ENCODE measurements at regions not wholly inside any gene's neighbourhood (a gene's known extent, or its start where the extent isn't known, plus 50 kb on each side); places are given as distances from the start of the nearest gene placed in this dataset.
"Not testable (repeated sequence)": the region's sequence is repeated elsewhere in the genome, so short reads cannot be mapped to it uniquely, and the experiment has no call there.

- Mint-ChIP-seq H3K9me3 (no peaks in the 10 kb centered on the region), H3K36me3 (ENCODE audit: insufficient read depth) (no peaks in the 10 kb centered on the region), H3K4me3 (no peak overlapping the region), H3K4me1 (ENCODE audit: low read depth) (no peaks in the 10 kb centered on the region), H3K27me3 (ENCODE audit: low read depth) (no peaks in the 10 kb centered on the region)
- DNase-seq (no peak), ATAC-seq (no peak)
Measured at GRCh38 chr2:225806105-225806504, 406.6 kb downstream of the NYAP2 start.

GRCh38 chr2:225802076-225802475, 402.6 kb downstream of the NYAP2 start:
- DNase-seq; H3K4me1 Mint-ChIP-seq (ENCODE audit: low read depth); H3K36me3 Mint-ChIP-seq (ENCODE audit: insufficient read depth); H3K4me3 Mint-ChIP-seq; H3K9me3 Mint-ChIP-seq; H3K27me3 Mint-ChIP-seq (ENCODE audit: low read depth); ATAC-seq: not testable (repeated sequence)

- peaks cover 8% of the 10 kb centered on the region for H3K27me3 Mint-ChIP-seq (ENCODE audit: low read depth)
- no peaks in the 10 kb centered on the region for H3K36me3 Mint-ChIP-seq (ENCODE audit: insufficient read depth)
- no peak overlapping the region for H3K4me3 Mint-ChIP-seq
- DNase-seq (no peak), ATAC-seq (no peak)
- H3K4me1 Mint-ChIP-seq (ENCODE audit: low read depth): no peaks in the 10 kb centered on the region
- no peaks in the 10 kb centered on the region for H3K9me3 Mint-ChIP-seq
Measured at GRCh38 chr2:225797394-225797793, 397.9 kb downstream of the NYAP2 start.

- H3K9me3 Mint-ChIP-seq: no peaks in the 10 kb centered on the region
- no peak for DNase-seq
- no peak for ATAC-seq
- no peaks in the 10 kb centered on the region for H3K4me1 Mint-ChIP-seq (ENCODE audit: low read depth)
- no peak overlapping the region for H3K4me3 Mint-ChIP-seq
- H3K27me3 Mint-ChIP-seq (ENCODE audit: low read depth): peaks cover 12% of the 10 kb centered on the region
- no peaks in the 10 kb centered on the region for H3K36me3 Mint-ChIP-seq (ENCODE audit: insufficient read depth)
Measured at GRCh38 chr2:225794652-225795400, 395.3 kb downstream of the NYAP2 start.

GRCh38 chr2:225793736-225794550, 394.4 kb downstream of the NYAP2 start:
- ATAC-seq: no peak
- no peak overlapping the region for H3K4me3 Mint-ChIP-seq
- peaks cover 12% of the 10 kb centered on the region for H3K27me3 Mint-ChIP-seq (ENCODE audit: low read depth)
- H3K9me3 Mint-ChIP-seq: no peaks in the 10 kb centered on the region
- H3K36me3 Mint-ChIP-seq (ENCODE audit: insufficient read depth): no peaks in the 10 kb centered on the region
- H3K4me1 Mint-ChIP-seq (ENCODE audit: low read depth): no peaks in the 10 kb centered on the region
- DNase-seq: no peak

GRCh38 chr2:225788571-225789094, 389.1 kb downstream of the NYAP2 start:
- no peak for ATAC-seq
- no peak for DNase-seq
- peaks cover 8% of the 10 kb centered on the region for H3K27me3 Mint-ChIP-seq (ENCODE audit: low read depth)
- no peaks in the 10 kb centered on the region for H3K36me3 Mint-ChIP-seq (ENCODE audit: insufficient read depth)
- no peaks in the 10 kb centered on the region for H3K4me1 Mint-ChIP-seq (ENCODE audit: low read depth)
- H3K9me3 Mint-ChIP-seq: no peaks in the 10 kb centered on the region
- no peak overlapping the region for H3K4me3 Mint-ChIP-seq

- no peak for ATAC-seq
- no peaks in the 10 kb centered on the region for H3K9me3 Mint-ChIP-seq
Measured at GRCh38 chr2:225787497-225787896, 388.0 kb downstream of the NYAP2 start.

GRCh38 chr2:225781991-225782390, 382.5 kb downstream of the NYAP2 start:
- Mint-ChIP-seq H3K36me3 (ENCODE audit: insufficient read depth) (no peaks in the 10 kb centered on the region), H3K4me3 (no peak overlapping the region)
- DNase-seq: no peak

More at GRCh38 chr2:225787497-225787896, 388.0 kb downstream of the NYAP2 start:
- DNase-seq: no peak
- Mint-ChIP-seq H3K4me1 (ENCODE audit: low read depth) (no peaks in the 10 kb centered on the region), H3K4me3 (no peak overlapping the region), H3K36me3 (ENCODE audit: insufficient read depth) (no peaks in the 10 kb centered on the region), H3K27me3 (ENCODE audit: low read depth) (peaks cover 8% of the 10 kb centered on the region)

GRCh38 chr2:225781145-225781544, 381.6 kb downstream of the NYAP2 start:
- H3K9me3 Mint-ChIP-seq: no peaks in the 10 kb centered on the region

More at GRCh38 chr2:225781991-225782390, 382.5 kb downstream of the NYAP2 start:
- ATAC-seq: no peak
- H3K27me3 Mint-ChIP-seq (ENCODE audit: low read depth): no peaks in the 10 kb centered on the region
- no peaks in the 10 kb centered on the region for H3K9me3 Mint-ChIP-seq
- H3K4me1 Mint-ChIP-seq (ENCODE audit: low read depth): no peaks in the 10 kb centered on the region

GRCh38 chr2:225779829-225780228, 380.3 kb downstream of the NYAP2 start:
- no peaks in the 10 kb centered on the region for H3K27me3 Mint-ChIP-seq (ENCODE audit: low read depth)
- H3K4me3 Mint-ChIP-seq: no peak overlapping the region
- DNase-seq: no peak
- no peak for ATAC-seq
- H3K9me3 Mint-ChIP-seq: no peaks in the 10 kb centered on the region
- H3K36me3 Mint-ChIP-seq (ENCODE audit: insufficient read depth): no peaks in the 10 kb centered on the region
- H3K4me1 Mint-ChIP-seq (ENCODE audit: low read depth): no peaks in the 10 kb centered on the region

More at GRCh38 chr2:225781145-225781544, 381.6 kb downstream of the NYAP2 start:
- no peaks in the 10 kb centered on the region for H3K36me3 Mint-ChIP-seq (ENCODE audit: insufficient read depth)
- H3K4me1 Mint-ChIP-seq (ENCODE audit: low read depth): no peaks in the 10 kb centered on the region
- ATAC-seq: no peak
- no peak for DNase-seq
- no peaks in the 10 kb centered on the region for H3K27me3 Mint-ChIP-seq (ENCODE audit: low read depth)
- no peak overlapping the region for H3K4me3 Mint-ChIP-seq

GRCh38 chr2:225773148-225773547, 373.6 kb downstream of the NYAP2 start:
- Mint-ChIP-seq H3K27me3 (ENCODE audit: low read depth) (no peaks in the 10 kb centered on the region), H3K36me3 (ENCODE audit: insufficient read depth) (no peaks in the 10 kb centered on the region), H3K4me3 (no peak overlapping the region), H3K4me1 (ENCODE audit: low read depth) (no peaks in the 10 kb centered on the region), H3K9me3 (peaks cover 3% of the 10 kb centered on the region)
- no peak for ATAC-seq
- no peak for DNase-seq

- peaks cover 3% of the 10 kb centered on the region for H3K9me3 Mint-ChIP-seq
- no peak for ATAC-seq
- DNase-seq: no peak
Measured at GRCh38 chr2:225771701-225772100, 372.2 kb downstream of the NYAP2 start.

GRCh38 chr2:225768741-225769140, 369.2 kb downstream of the NYAP2 start:
- no peaks in the 10 kb centered on the region for H3K27me3 Mint-ChIP-seq (ENCODE audit: low read depth)
- no peaks in the 10 kb centered on the region for H3K4me1 Mint-ChIP-seq (ENCODE audit: low read depth)
- H3K36me3 Mint-ChIP-seq (ENCODE audit: insufficient read depth): no peaks in the 10 kb centered on the region
- DNase-seq: no peak
- no peaks in the 10 kb centered on the region for H3K9me3 Mint-ChIP-seq
- no peak overlapping the region for H3K4me3 Mint-ChIP-seq
- ATAC-seq: no peak

More at GRCh38 chr2:225771701-225772100, 372.2 kb downstream of the NYAP2 start:
- H3K4me1 Mint-ChIP-seq (ENCODE audit: low read depth): no peaks in the 10 kb centered on the region
- H3K27me3 Mint-ChIP-seq (ENCODE audit: low read depth): no peaks in the 10 kb centered on the region
- H3K36me3 Mint-ChIP-seq (ENCODE audit: insufficient read depth): no peaks in the 10 kb centered on the region
- H3K4me3 Mint-ChIP-seq: no peak overlapping the region

- Mint-ChIP-seq H3K36me3 (ENCODE audit: insufficient read depth) (no peaks in the 10 kb centered on the region), H3K4me1 (ENCODE audit: low read depth) (no peaks in the 10 kb centered on the region), H3K27me3 (ENCODE audit: low read depth) (no peaks in the 10 kb centered on the region), H3K9me3 (no peaks in the 10 kb centered on the region), H3K4me3 (no peak overlapping the region)
- DNase-seq (no peak), ATAC-seq (no peak)
Measured at GRCh38 chr2:225766431-225766830, 366.9 kb downstream of the NYAP2 start.
